LHCN-M2 (cell line): ENCODE measurements at regions not wholly inside any gene's neighbourhood (a gene's known extent, or its start where the extent isn't known, plus 50 kb on each side); places are given as distances from the start of the nearest gene placed in this dataset.
A peak's percentile ranks its signal among the peaks of the same experiment; 100 is the strongest.

ENCODE experiments used
- DNase-seq: peaks from one replicate; pipeline ENCODE4 v3.0.0-alpha.2; 2012; ENCODE audit warnings: low read depth

- no peak for DNase-seq
Measured at GRCh38 chr18:27695503-27695902, 481.4 kb downstream of the CDH2 start.

- no peak for DNase-seq
Measured at GRCh38 chr18:27695052-27695451, 481.9 kb downstream of the CDH2 start.

- DNase-seq, result no peak
Measured at GRCh38 chr18:27688581-27688980, 488.3 kb downstream of the CDH2 start.

- DNase-seq, result no peak
Measured at GRCh38 chr18:27687351-27687979, 489.5 kb downstream of the CDH2 start.

GRCh38 chr18:27685807-27686412 is 491.0 kb downstream of the CDH2 start:
- peak; percentile 55 for DNase-seq

- DNase-seq, result no peak
Measured at GRCh38 chr18:27685091-27685490, 491.8 kb downstream of the CDH2 start.

GRCh38 chr18:27674411-27674810 is 489.3 kb upstream of the CHST9 start:
- peak; percentile 6 for DNase-seq

GRCh38 chr18:27673861-27674260 is 488.8 kb upstream of the CHST9 start:
- DNase-seq, result no peak

GRCh38 chr18:27668158-27668557 is 483.1 kb upstream of the CHST9 start:
- DNase-seq, result peak; percentile 56

- no peak for DNase-seq
Measured at GRCh38 chr18:27667064-27667463, 482.0 kb upstream of the CHST9 start.

GRCh38 chr18:27666016-27666415 is 480.9 kb upstream of the CHST9 start:
- peak; percentile 6 for DNase-seq

- DNase-seq, result peak; percentile 10
Measured at GRCh38 chr18:27665264-27665799, 480.2 kb upstream of the CHST9 start.

- DNase-seq, result no peak
Measured at GRCh38 chr18:27662949-27663348, 477.8 kb upstream of the CHST9 start.

GRCh38 chr18:27662537-27662936 is 477.4 kb upstream of the CHST9 start:
- no peak for DNase-seq

GRCh38 chr18:27661320-27662018 is 476.4 kb upstream of the CHST9 start:
- no peak for DNase-seq

GRCh38 chr18:27656905-27657304 is 471.8 kb upstream of the CHST9 start:
- DNase-seq, result no peak

GRCh38 chr18:27656167-27656778 is 471.2 kb upstream of the CHST9 start:
- DNase-seq, result peak; percentile 91

GRCh38 chr18:27653247-27653646 is 468.1 kb upstream of the CHST9 start:
- no peak for DNase-seq

GRCh38 chr18:27652480-27653121 is 467.5 kb upstream of the CHST9 start:
- DNase-seq, result no peak

GRCh38 chr18:27649621-27650020 is 464.5 kb upstream of the CHST9 start:
- no peak for DNase-seq

GRCh38 chr18:27645929-27646328 is 460.8 kb upstream of the CHST9 start:
- peak; percentile 31 for DNase-seq

GRCh38 chr18:27636576-27637085 is 451.5 kb upstream of the CHST9 start:
- no peak for DNase-seq
